Body of pancreas (tissue), 4 donors: ENCODE measurements at regions not wholly inside any gene's neighbourhood (a gene's known extent, or its start where the extent isn't known, plus 50 kb on each side); places are given as distances from the start of the nearest gene placed in this dataset.

ENCODE experiments used
- POLR2A ChIP-seq, 3 donors: fragments of 450-650 bp; IDR thresholded peaks; one replicate each; pipeline ENCODE4 v1.6.1; 2016; ENCODE audit warnings: antibody characterized with exemption in 3 of 3, mild to moderate bottlenecking in 2 of 3
- TF ChIP-seq, protein P1 (sequence below), 7 experiments: fragments of 450-650 bp in 4 of 7; fragments of 200-600 bp in 3 of 7; sonication (generic) in 3 of 7; IDR thresholded peaks; one replicate each; pipeline ENCODE4 v1.5.1; 2016 to 2019; ENCODE audit warnings: antibody characterized with exemption in 7 of 7

DNA sequence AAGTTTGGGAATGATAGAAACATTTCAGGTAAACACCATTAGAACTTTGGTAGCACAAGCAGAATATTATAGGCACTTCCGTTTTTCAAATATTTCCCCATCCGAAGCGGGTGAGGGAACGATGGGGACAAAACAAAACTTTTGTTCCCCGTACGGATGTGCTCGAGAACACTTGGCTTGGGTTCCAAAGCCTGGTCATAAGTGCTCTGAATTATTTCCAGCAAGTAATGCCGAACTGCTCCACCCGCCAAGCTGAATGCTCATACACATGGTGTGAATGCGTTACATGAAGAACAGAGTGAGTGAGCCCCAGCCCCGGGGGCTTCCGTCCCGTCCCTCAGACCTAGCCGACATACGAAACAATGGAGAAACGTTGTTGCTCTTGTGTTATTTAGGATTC lies 438.2 kb upstream of the ARRDC4 start:
- TF ChIP-seq, protein P1, sequence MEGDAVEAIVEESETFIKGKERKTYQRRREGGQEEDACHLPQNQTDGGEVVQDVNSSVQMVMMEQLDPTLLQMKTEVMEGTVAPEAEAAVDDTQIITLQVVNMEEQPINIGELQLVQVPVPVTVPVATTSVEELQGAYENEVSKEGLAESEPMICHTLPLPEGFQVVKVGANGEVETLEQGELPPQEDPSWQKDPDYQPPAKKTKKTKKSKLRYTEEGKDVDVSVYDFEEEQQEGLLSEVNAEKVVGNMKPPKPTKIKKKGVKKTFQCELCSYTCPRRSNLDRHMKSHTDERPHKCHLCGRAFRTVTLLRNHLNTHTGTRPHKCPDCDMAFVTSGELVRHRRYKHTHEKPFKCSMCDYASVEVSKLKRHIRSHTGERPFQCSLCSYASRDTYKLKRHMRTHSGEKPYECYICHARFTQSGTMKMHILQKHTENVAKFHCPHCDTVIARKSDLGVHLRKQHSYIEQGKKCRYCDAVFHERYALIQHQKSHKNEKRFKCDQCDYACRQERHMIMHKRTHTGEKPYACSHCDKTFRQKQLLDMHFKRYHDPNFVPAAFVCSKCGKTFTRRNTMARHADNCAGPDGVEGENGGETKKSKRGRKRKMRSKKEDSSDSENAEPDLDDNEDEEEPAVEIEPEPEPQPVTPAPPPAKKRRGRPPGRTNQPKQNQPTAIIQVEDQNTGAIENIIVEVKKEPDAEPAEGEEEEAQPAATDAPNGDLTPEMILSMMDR (IDR thresholded peaks at IDR 0.05) = no peak
- no peak for TF ChIP-seq POLR2A (IDR thresholded peaks at IDR 0.05)
